Mesenteric fat pad (tissue), 1 donor: ENCODE measurements at regions not wholly inside any gene's neighbourhood (a gene's known extent, or its start where the extent isn't known, plus 50 kb on each side); places are given as distances from the start of the nearest gene placed in this dataset.
"Not testable (repeated sequence)": the region's sequence is repeated elsewhere in the genome, so short reads cannot be mapped to it uniquely, and the experiment has no call there.

Source experiments
- DNase-seq: peaks from one replicate; pipeline ENCODE4 v3.0.0-alpha.2; 2020; ENCODE audit warnings: low spot score
- donor health status: DM: yes; HTN: yes; CAD: no.

DNA sequence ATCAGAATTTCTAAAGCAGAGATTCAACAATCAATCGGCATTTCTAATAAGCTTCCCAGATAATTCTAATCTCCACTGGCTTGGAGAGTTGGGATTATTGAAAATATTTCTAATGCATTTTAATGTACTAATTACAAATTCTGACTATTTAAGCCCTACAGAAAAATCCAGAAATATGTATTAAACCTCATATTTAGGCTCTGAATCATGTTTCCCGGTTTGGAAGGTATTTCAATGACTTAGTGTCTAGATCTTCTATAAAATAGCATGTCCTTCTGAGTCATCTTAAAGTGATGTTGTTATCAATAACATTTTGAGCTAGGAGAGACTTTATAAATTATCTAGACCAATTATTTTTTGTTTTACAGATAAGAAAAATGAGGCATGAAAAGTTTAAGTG, 258.8 kb upstream of the NRXN1 start:
- DNase-seq: no peak

DNA sequence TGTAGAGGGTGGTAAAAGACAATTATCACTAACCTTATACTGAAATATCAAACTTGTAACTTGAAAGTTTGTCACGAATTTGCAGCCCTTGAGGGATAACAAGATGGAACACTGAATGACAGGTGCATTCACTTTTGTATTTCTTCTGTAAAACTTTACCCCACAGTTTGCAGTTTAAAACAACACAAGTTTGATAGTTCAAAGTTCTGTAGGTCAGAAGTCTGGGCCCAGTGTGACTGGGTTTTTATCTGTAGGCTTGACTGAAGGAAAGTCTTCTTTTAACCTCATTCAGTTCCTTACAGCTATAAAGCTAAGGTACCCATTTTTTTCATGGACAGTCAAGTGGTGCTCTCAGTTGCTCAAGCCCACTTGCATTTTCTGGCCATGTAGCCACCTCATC, 257.1 kb upstream of the NRXN1 start:
- no peak for DNase-seq

DNA sequence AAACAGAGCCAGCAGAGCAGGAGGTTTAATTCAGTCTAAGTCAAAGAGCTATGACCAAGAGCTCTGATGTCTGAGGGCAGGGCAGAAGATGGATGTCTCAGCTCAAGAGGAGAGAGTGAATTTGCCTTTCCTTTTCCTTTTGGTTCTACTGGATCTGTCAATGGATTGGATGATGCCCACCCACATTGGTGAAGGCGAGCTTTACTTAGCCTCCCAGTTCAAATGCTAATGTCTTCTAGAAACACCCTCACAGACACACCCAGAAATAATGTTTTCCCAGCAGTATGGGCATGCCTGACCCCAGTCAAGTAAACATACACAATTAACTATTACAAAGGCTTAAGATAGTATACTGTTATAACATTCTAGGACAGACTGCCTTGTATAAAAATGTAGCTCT, 236.3 kb upstream of the NRXN1 start:
- DNase-seq: no peak

DNA sequence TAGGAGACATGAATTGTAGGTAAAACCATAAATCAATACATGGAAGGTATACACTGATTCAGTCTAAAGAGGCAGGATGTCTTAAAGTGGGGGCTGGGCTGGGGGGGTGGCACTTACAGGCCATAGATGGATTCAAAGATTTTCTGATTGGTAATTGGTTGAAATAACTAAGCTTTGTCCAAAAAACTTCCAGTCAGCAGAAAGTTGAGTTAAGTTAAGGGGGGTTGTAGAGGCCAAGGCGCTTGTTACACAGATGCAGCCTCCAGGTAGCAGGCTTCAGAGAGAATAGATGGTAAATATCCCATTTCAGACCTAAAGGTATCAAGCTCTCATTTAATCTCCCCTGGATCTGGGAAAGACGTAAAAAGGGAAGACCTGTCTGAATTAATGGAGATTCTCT, 233.6 kb upstream of the NRXN1 start:
- DNase-seq: no peak

DNA sequence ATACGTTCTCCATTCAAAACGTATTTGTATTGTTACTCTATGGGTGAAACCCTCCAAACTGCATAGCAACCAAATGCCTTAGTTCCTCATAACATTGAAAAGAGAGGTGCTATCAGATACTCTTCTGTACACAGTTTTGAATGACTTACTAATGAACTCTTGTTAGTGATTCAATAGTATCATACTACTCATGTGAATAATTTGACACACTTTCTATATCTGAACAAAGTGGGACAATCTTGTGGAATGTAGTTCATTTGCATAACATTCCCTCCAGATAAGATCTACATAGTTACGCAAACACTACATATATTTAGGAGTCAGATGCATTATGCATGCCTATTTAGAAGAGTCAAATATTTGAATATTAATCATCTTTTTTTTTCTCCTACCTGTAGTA, 232.0 kb upstream of the NRXN1 start:
- no peak for DNase-seq

DNA sequence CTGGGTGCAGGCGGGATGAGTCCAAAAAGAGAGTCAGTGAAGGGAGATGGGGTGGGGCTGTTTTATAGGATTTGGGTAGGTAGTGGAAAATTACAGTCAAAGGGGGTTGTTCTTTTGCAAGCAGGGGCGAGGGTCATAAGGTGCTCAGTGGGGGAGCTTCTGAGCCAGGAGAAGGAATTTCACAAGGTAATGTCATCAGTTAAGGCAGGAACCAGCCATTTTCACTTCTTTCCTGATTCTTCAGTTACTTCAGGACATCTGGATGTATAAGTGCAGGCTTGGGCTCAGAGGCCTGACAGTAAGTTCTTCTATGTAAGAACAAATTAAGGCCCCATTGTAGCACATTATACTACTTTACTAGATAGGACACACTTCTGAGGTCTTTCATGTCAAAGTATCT, 231.2 kb upstream of the NRXN1 start:
- DNase-seq: not testable (repeated sequence)

DNA sequence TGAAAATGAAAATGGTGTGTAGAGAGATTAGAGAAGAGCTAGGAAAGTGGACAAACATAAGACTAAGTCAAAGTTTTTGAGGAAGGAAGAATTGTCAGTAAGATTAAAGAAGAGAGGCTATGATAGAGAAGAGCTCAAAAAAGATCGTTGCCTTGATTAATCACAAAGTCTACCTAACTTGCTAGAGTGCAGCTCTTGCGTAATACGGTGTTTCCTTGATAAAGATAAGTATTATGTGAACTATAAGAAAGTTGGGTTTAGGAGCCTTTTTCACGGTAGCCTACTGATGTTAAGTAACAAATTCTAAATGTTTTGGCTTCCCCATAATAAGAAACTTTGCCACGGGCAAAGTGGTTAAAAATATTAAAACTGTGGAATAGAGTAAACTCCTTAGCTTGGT, 226.4 kb upstream of the NRXN1 start:
- DNase-seq: no peak

DNA sequence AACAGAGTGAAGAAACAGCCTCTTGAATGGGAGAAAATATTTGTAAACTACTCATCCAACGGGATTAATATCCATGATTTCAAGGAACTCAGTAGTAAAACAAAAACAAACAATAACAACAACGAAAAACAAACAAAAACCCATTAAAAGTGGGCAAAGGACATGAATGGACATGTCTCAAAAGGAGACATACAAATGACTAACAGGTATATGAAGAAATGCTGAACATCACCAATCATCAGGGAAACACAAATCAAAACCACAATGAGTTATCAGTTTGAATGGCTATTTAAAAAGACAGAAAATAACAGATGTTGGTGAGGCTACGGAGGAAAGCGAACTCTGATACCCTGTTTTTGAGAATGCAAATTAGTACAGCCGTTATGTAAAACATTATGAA, 224.8 kb upstream of the NRXN1 start:
- DNase-seq: no peak

DNA sequence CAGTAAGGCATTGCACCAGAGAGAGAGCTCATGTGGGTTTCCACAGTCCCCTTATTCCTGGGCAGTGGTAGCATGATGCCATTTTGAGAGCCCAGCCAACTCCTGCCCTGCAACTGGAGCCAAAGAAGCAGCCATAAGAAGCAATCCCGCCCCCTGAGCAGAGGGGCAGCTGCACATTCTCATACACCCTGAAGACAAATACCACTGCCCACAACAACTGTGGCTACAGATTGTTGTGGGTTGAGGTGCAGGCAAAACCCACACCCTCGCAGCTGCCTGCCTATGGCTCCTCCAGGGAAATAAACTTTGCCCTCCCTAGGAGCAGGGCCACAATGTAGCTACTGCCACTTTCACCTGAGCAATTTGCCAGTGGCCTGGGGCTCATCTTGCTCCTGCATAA, 219.4 kb upstream of the NRXN1 start:
- no peak for DNase-seq

DNA sequence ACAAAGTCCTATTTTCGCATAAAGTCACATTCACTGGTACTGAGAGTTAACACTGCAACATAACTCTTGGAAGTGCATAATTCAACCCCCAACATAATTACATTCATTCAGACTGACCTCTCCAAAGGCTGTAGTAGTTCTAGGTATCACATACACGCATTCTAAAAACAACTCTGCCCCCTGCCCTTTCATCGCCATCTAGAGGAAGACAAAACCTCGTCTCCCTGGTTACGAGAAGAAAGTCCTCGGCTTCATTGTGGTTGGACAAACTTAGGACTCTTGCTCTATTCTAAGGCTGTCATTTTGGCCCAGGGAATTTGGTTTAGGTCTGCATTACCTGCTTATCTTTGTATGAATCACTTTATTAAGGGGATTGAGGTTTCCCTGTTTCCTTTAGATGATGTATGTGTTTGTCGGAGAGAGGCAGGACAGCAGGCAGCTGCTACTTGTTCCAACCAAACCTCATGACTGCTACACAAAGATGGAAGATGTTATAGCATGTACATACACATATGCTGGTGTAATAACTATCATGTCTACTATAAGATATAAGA, 215.4 kb upstream of the NRXN1 start:
- no peak for DNase-seq

DNA sequence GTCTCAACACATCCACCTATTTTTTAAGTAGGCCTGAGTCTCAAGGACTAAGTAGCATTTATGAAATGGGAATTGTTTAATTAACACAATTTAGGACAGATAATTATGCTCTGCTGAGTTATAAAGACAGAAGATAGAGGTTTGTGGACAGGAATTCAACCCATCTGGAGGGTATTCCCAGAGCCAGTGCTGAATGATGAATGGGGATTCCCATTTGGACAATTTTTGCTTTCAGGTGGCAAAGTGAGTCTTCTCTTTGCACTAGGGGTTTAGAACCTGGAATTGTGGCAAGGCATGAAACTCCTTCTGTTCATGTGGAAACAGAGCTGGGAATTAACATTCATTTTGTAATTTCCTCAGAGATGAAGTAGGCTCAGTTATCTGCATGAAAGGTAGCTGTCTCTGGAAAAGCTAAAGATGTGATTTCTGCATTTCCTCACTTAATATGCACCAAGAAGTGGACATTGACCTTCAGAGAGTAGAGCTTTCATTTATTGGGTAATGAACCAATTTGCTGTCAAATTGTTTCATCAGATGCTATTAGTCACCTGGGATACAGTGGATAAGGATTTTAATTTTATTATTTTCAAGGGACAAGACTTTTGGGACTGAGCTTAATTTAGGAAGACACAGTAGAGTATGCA, 212.1 kb upstream of the NRXN1 start:
- no peak for DNase-seq

DNA sequence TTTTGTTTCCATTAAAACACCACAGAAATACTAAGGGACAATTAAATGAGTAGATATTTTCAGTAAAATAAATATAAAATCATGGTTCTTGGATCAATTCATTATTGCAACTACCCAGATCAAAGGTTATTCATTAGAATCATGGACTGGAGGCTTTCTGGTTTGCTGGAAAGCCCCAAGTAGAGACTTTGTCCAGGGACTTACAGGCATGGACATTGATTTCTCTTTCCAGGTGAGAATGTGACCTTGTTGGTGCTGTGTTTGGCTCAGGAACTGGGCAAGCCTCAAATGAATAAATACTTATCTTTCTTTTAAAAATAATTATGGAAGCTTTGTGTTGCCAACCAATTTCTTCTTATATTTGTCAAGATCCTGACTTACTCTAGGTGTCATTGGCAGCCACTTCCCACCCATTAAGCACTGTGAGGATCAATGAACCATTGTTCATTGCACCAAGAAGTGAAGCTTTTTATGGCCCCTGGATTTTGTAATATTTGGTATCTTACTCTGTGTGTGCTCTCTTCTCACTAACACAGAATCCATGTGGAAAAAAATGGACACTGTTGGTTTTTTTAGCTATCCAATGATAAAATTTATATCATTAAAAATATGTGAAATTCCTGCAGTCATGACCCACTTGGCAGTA, 205.8 kb upstream of the NRXN1 start:
- DNase-seq: no peak

DNA sequence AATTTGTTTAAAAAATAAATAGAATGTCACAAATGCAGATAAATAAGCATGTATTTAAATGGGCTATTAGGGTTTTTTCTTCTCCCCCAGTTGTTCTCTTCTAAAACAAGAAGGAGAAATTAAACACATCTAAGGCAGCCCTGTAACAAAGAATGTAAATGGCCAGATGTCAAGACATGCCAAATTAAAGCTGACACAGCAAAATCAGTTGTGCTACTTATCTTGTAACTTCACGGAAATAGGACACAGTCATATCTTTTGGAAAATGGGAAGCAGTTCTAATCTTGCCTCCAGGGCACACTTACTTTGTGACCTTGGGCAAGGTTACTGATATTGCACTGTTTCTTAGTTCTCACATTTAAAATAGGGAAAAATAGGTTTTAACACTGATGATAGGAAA, 200.1 kb upstream of the NRXN1 start:
- DNase-seq: no peak

DNA sequence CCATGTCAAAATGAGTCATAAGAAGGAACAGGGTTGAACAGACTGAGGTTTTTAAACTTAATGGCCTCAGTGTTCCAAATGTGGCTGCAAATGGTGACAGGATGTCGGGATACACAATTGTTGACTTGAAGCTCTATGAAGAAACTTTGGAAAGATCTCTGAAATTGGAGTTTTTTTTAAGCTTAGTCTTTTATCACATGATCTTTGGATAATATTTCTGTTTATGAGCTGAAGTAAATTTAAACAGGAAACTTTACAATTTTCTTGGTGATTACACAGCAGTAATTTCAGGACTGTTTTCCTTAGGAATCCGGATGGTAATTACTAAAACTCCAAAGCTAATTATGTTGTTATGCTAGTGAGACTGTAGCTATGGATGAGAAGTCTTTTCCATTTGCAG, 199.1 kb upstream of the NRXN1 start:
- no peak for DNase-seq

DNA sequence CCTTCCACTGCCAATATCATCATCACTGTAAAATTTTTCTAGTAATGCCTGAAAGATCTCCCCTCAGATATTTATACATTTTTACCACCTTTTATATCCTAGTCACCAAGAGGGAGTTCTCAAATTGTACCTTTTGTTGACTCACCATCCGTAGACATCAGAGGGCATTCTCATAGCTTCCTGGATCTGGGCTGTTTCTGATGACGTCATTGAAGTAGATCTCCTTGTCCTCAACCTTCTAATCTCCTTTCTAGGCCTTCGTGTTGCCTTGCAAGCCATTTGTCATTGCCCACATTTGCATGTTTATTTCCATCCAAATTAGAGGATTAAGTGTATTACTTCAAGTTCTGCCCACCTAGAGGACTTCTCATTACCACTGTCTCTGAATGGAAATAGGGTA, 193.4 kb upstream of the NRXN1 start:
- no peak for DNase-seq

DNA sequence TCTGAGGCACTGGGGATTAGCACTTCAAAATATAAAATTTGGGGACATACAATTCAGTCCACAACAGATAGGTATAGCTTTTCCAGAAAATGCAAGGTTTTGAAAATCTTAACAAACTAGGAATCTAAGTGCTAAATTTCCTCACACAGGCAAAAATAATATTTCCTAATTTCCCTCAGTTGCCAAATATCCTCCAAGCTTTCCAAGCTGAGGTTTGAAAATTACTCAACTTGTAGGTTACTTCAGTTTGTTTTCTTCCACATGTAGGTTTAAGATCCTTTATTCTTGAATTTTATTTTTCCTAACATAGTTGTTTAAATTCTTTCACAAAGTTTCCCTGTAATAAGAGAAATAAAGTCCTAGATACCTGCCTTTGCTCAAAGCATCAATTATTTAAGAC, 192.9 kb upstream of the NRXN1 start:
- DNase-seq: no peak

DNA sequence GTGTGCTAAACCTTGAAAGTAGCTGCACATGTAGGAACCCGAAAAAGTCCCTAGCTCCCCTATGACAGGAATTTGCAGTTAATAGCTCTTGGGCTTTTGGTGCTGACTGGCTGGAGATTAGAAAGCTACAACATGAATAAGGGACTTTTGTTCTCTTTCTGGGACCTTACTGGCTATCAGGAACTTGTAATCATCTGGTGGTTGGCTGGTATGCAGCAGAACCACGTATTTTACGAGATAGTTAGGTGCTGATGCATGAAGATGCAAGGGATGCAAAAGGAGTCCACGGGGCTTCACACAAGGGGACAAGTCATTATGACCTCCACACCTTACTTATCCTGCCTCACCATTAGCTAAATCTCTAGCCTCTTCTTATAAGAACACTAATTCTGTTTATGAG, 190.2 kb upstream of the NRXN1 start:
- DNase-seq: no peak

DNA sequence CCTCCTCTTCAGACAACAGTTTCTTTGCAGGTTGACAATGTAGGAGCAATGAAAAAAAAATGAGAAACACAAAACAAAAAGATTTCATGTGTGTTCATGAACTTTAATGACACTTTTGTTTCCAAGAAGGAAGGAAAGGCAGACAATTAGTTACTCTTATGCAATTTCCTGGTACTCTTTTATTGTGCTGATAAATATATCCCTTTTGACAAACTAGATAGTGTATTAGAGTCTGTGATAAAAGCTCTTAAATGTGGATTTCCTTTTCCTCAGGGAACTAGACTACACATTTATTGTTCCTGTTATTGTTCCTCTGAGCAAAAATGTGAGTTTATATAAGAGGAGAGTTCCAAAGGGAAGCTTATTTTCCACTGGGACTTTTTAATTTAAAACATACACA, 188.7 kb upstream of the NRXN1 start:
- no peak for DNase-seq

DNA sequence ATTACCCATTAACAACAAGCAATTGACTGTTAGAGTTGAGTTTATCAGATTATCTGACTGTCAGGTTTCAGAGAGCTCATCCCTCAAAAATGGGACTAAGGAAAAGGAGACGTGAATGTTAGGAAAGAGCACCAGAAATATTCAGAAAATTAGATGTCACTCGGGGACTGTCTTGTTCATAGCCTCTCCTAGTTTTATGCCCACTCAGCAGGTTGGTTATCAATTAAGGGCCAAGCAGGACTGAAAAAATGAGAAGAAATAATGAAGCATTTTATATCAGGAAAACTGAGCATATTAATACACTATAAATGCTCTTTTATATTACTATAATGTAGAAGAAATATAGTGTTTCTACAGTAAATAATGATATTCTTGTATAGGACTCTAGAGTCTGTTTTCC, 188.1 kb upstream of the NRXN1 start:
- DNase-seq: no peak

DNA sequence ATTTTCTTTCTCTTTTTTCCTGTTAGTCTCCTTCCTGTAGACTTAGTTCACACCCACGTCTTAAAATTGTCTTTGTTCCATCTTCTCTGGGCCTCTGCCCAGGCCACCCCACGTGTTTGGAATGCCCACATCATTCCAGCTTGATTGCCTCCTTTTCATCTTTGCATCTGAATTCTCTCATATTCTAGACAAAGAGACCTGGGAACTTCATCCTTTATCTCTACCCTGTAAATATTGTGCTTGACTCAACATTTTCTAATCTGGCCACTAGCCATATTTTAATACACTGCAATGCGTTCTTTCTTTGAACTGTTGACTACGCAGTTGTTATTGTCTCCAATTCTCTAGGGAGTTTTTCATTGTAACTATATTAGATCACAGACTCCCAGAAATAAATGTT, 187.5 kb upstream of the NRXN1 start:
- no peak for DNase-seq

DNA sequence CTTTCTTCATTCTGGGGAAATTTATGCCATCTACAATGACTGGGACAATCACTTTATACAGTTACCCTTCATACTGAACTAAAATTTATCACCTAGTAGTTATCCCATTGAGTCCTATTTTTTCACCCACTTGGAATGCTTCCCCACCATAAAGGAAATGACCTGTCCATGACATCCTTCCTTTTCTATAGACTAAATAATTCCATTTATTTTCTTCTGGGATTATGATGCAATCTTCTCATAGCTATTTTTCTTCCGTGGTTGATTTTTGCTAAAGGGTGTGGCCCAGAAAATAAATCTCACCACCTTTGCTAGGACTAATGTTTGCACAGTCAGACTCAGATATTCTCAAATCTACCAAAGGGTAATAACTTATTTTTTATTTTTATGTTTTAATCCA, 186.1 kb upstream of the NRXN1 start:
- no peak for DNase-seq

DNA sequence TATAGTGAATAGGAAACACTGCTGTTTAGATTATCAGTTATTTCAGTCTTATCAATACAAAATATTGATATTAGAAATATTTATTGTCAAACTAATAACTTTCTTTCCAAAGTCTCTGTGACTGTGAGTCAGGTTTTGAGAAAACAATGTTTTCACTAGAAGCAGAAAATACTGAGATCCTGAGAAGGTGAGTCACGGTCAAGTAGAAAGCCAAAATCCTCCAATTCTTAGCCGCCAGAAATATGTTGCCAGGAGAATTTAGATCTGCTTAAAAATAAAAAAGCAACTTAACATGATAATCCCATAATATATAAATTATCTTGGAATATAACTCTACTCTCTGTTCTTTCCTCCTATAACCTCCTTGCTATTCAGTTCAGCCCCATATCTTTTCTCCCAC, 181.9 kb upstream of the NRXN1 start:
- no peak for DNase-seq

DNA sequence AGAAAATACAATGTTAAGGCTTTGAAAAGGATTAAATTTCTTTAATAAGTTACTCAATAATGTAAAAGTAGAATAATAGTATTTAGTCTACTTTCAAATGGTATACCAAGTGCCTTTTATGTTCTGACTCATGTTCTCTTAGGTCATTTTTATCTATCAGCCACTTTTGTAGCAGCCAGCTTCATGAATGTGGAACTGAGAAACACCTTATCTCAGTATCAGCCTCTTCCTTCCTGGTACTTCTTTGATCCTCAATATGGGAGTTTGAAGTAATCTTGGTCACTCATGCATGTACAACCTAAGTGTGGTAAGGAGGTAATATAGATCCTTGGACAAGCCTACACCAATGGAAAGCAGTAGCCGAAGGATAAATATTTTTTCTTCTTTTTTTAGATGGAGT, 180.4 kb upstream of the NRXN1 start:
- no peak for DNase-seq
